Natural killer cell (primary cell): ENCODE measurements at regions not wholly inside any gene's neighbourhood (a gene's known extent, or its start where the extent isn't known, plus 50 kb on each side); places are given as distances from the start of the nearest gene placed in this dataset.

ENCODE experiments used
- ATAC-seq, 3 donors: fragments of 150-1000 bp in 2 of 3; fragments of 200-7000 bp in 1 of 3; cut with Tn5 transposase; 1 replicate in 1 of 3; 2 replicates in 2 of 3; pipeline ENCODE4 v1.10.0; 2021; ENCODE audit warnings: mild to moderate bottlenecking in 2 of 3, moderate library complexity in 2 of 3
- DNase-seq, 2 donors: peaks; one replicate each; pipeline versions ENCODE4 v3.0.0 to v3.0.0-alpha.2; 2013 to 2021; ENCODE audit warnings: mixed read lengths in 1 of 2
- H3K27ac ChIP-seq: one replicate; pipeline ENCODE4 v1.5.1; 2013; ENCODE audit warnings: mild to moderate bottlenecking, low read length
- H3K27me3 ChIP-seq: one replicate; pipeline ENCODE4 v1.6.1; 2013; ENCODE audit warnings: low read length; ENCODE audit not compliant: control insufficient read depth, insufficient read depth
- H3K36me3 ChIP-seq: one replicate; pipeline ENCODE4 v1.6.1; 2013; ENCODE audit warnings: low read length; ENCODE audit not compliant: control insufficient read depth, insufficient read depth
- H3K4me1 ChIP-seq: one replicate; pipeline ENCODE4 v1.6.1; 2013; ENCODE audit warnings: low read length; ENCODE audit not compliant: control insufficient read depth, insufficient read depth
- H3K4me3 ChIP-seq: one replicate; pipeline ENCODE4 v1.5.1; 2013; ENCODE audit warnings: low read length
- H3K9me3 ChIP-seq: one replicate; pipeline ENCODE4 v1.6.1; 2013; ENCODE audit warnings: low read length; ENCODE audit not compliant: control insufficient read depth, insufficient read depth
- H3K27ac Mint-ChIP-seq, 2 donors: one replicate each; pipeline ENCODE4 v1.8.0; 2022; ENCODE audit warnings: mild to moderate bottlenecking in 2 of 2, mixed read lengths in 2 of 2, moderate library complexity in 1 of 2
- H3K27me3 Mint-ChIP-seq, 2 donors: one replicate each; pipeline ENCODE4 v1.8.0; 2022; ENCODE audit warnings: low read depth in 2 of 2, mixed read lengths in 2 of 2
- H3K36me3 Mint-ChIP-seq: one replicate; pipeline ENCODE4 v1.8.0; 2022; ENCODE audit warnings: mixed read lengths
- H3K4me1 Mint-ChIP-seq, 2 donors: one replicate each; pipeline ENCODE4 v1.8.0; 2022; ENCODE audit warnings: mixed read lengths in 2 of 2
- H3K4me3 Mint-ChIP-seq: one replicate; pipeline ENCODE4 v1.8.0; 2022; ENCODE audit warnings: mild to moderate bottlenecking, moderate library complexity, mixed read lengths
- H3K9me3 Mint-ChIP-seq, 2 donors: one replicate each; pipeline ENCODE4 v1.8.0; 2022; ENCODE audit warnings: mixed read lengths in 2 of 2
- CTCF ChIP-seq: fragments of 200-600 bp; IDR thresholded peaks from one replicate; pipeline ENCODE4 v1.8.0; 2022; ENCODE audit warnings: antibody characterized with exemption
- WGBS: methylation state at CpG from one replicate; pipeline ENCODE4 v1.1.7; 2013; ENCODE audit warnings: missing lambda C conversion rate; ENCODE audit not compliant: insufficient coverage; 5-methylcytosine and 5-hydroxymethylcytosine counted together
- intact Hi-C: fragments of 100-400 bp; cut with micrococcal nuclease; formaldehyde crosslinking; loops from one replicate; pipeline ENCODE4 v1.14.2; 2022

- no peaks in the 10 kb centered on the region for H3K9me3 ChIP-seq
- H3K4me1 Mint-ChIP-seq: no peaks in the 10 kb centered on the region
- ATAC-seq (no peak), DNase-seq (no peak)
- H3K27ac ChIP-seq: no peak overlapping the region
- peaks cover 7% of the 10 kb centered on the region in 2 donors for H3K9me3 Mint-ChIP-seq
- no peaks in the 10 kb centered on the region for H3K27me3 Mint-ChIP-seq
- no peak overlapping the region for H3K4me3 Mint-ChIP-seq
- intact Hi-C loops: no loop called here
- H3K36me3 ChIP-seq: no peaks in the 10 kb centered on the region
- H3K4me3 ChIP-seq: no peak overlapping the region
- H3K27me3 ChIP-seq: no peaks in the 10 kb centered on the region
- H3K36me3 Mint-ChIP-seq: no peaks in the 10 kb centered on the region
- no peak overlapping the region for H3K27ac Mint-ChIP-seq
- no CpG with 5 or more reads among the region's 1 CpG for WGBS
- no peaks in the 10 kb centered on the region for H3K4me1 ChIP-seq
- no peak for TF ChIP-seq CTCF
These were observed 212.9 kb upstream of the SLC7A11 start for GRCh38 chr4:138455097-138455496.

- peaks cover 8 to 13% of the 10 kb centered on the region in 2 donors for H3K9me3 Mint-ChIP-seq
- H3K27ac ChIP-seq: no peak overlapping the region
- H3K4me3 Mint-ChIP-seq: no peak overlapping the region
- H3K9me3 ChIP-seq: no peaks in the 10 kb centered on the region
- no peaks in the 10 kb centered on the region for H3K36me3 Mint-ChIP-seq
- no peaks in the 10 kb centered on the region for H3K4me1 ChIP-seq
- no peaks in the 10 kb centered on the region for H3K36me3 ChIP-seq
- DNase-seq (no peak), ATAC-seq (no peak)
- no peaks in the 10 kb centered on the region for H3K27me3 ChIP-seq
- no peaks in the 10 kb centered on the region for H3K4me1 Mint-ChIP-seq
- WGBS: 90% methylated on average over 2 of the region's 2 CpGs
- no peak overlapping the region for H3K27ac Mint-ChIP-seq
- intact Hi-C loops: no loop called here
- no peak overlapping the region for H3K4me3 ChIP-seq
- no peaks in the 10 kb centered on the region for H3K27me3 Mint-ChIP-seq
- no peak for TF ChIP-seq CTCF
These were observed 210.7 kb upstream of the SLC7A11 start for GRCh38 chr4:138452826-138453225.

- intact Hi-C loops: no loop called here
- 60% methylated on average over 1 of the region's 1 CpG for WGBS
These were observed 209.1 kb upstream of the SLC7A11 start for GRCh38 chr4:138451276-138451663.

More at GRCh38 chr4:138451276-138451663, 209.1 kb upstream of the SLC7A11 start:
- DNase-seq (no peak), ATAC-seq (no peak)
- no peak for TF ChIP-seq CTCF
- Histone ChIP-seq H3K36me3 (no peaks in the 10 kb centered on the region), H3K9me3 (no peaks in the 10 kb centered on the region), H3K4me1 (no peaks in the 10 kb centered on the region), H3K4me3 (no peak overlapping the region), H3K27ac (no peak overlapping the region), H3K27me3 (no peaks in the 10 kb centered on the region)
- no peak overlapping the region for H3K27ac Mint-ChIP-seq
- peaks cover 8 to 13% of the 10 kb centered on the region in 2 donors for H3K9me3 Mint-ChIP-seq
- H3K4me3 Mint-ChIP-seq: no peak overlapping the region
- no peaks in the 10 kb centered on the region for H3K36me3 Mint-ChIP-seq
- no peaks in the 10 kb centered on the region for H3K4me1 Mint-ChIP-seq
- no peaks in the 10 kb centered on the region for H3K27me3 Mint-ChIP-seq
